Activated naive CD4-positive, alpha-beta T cell treated with anti-CD3 and anti-CD28 coated beads, Interleukin-2, amount 50 U/mL, for 16 hours (primary cell): ENCODE measurements at regions not wholly inside any gene's neighbourhood (a gene's known extent, or its start where the extent isn't known, plus 50 kb on each side); places are given as distances from the start of the nearest gene placed in this dataset.

ENCODE experiments used
- DNase-seq: peaks from one replicate; pipeline ENCODE4 v3.0.0-alpha.2; 2020

GRCh38 chr1:72365693-72366092 is 83.4 kb upstream of the NEGR1 start:
- DNase-seq = no peak

- no peak for DNase-seq
These were observed 80.2 kb upstream of the NEGR1 start for GRCh38 chr1:72362538-72362937.

GRCh38 chr1:72357411-72357810 is 75.1 kb upstream of the NEGR1 start:
- DNase-seq = no peak

GRCh38 chr1:72355899-72356298 is 73.6 kb upstream of the NEGR1 start:
- no peak for DNase-seq

GRCh38 chr1:72341661-72342060 is 59.3 kb upstream of the NEGR1 start:
- no peak for DNase-seq

GRCh38 chr1:72336776-72337175 is 54.4 kb upstream of the NEGR1 start:
- DNase-seq = no peak
